Activated CD4-positive, alpha-beta memory T cell treated with anti-CD3 and anti-CD28 coated beads, Interleukin-2, amount 10 ng/mL, durations not matched to agents 7 days and 5 days (primary cell): ENCODE measurements at regions not wholly inside any gene's neighbourhood (a gene's known extent, or its start where the extent isn't known, plus 50 kb on each side); places are given as distances from the start of the nearest gene placed in this dataset.
"Not testable (repeated sequence)": the region's sequence is repeated elsewhere in the genome, so short reads cannot be mapped to it uniquely, and the experiment has no call there.

ENCODE experiments used
- CTCF ChIA-PET: fragments of 350-600 bp; sonication (Branson Sonifier 250); formaldehyde crosslinking; loops from one replicate; lab custom pipeline; 2021; ENCODE audit warnings: antibody characterized with exemption, inconsistent platforms; lab: Charles Lee
- POLR2A ChIA-PET: fragments of 350-600 bp; sonication (Branson Sonifier 250); formaldehyde crosslinking; loops from one replicate; lab custom pipeline; 2021; ENCODE audit warnings: antibody characterized with exemption; lab: Charles Lee
- DNase-seq: peaks from one replicate; pipeline ENCODE4 v3.0.0-alpha.2; 2020
- H3K27ac Mint-ChIP-seq: one replicate; pipeline ENCODE4 v1.8.0; 2021; ENCODE audit warnings: mild to moderate bottlenecking, mixed read lengths
- H3K27me3 Mint-ChIP-seq: one replicate; pipeline ENCODE4 v1.8.0; 2021; ENCODE audit warnings: mixed read lengths
- H3K36me3 Mint-ChIP-seq: one replicate; pipeline ENCODE4 v1.8.0; 2021; ENCODE audit warnings: low read depth, mixed read lengths
- H3K4me1 Mint-ChIP-seq: one replicate; pipeline ENCODE4 v1.8.0; 2021; ENCODE audit warnings: mixed read lengths
- H3K4me3 Mint-ChIP-seq: one replicate; pipeline ENCODE4 v1.8.0; 2021; ENCODE audit warnings: mild to moderate bottlenecking, mixed read lengths
- H3K9me3 Mint-ChIP-seq: one replicate; pipeline ENCODE4 v1.8.0; 2021; ENCODE audit warnings: mixed read lengths

DNA sequence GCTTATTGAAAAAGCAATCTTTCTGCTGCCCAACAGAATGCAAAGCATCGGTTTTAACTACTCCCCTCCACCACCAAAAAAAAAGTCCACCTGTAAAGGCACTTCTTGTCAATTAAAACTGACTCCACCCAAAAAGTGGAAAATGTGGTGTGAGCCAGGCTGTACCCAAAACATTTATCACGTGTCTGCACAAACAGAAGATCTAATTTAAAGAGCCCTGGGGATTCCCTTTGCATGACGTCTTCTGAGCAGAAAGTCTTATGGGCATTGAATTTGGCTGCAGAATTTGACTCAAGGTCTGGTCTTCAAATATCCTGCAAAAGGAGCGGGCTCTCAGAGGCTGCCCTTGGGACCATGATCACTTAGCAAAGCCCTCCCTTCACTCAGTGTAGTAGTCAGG, 358.3 kb upstream of the KLHL29 start:
- ChIA-PET CTCF (no interaction called here), POLR2A (no interaction called here)
- no peaks in the 10 kb centered on the region for H3K36me3 Mint-ChIP-seq
- H3K4me3 Mint-ChIP-seq = no peak overlapping the region
- no peak overlapping the region for H3K27ac Mint-ChIP-seq
- no peaks in the 10 kb centered on the region for H3K9me3 Mint-ChIP-seq
- no peak for DNase-seq
- no peaks in the 10 kb centered on the region for H3K27me3 Mint-ChIP-seq
- H3K4me1 Mint-ChIP-seq = no peaks in the 10 kb centered on the region

DNA sequence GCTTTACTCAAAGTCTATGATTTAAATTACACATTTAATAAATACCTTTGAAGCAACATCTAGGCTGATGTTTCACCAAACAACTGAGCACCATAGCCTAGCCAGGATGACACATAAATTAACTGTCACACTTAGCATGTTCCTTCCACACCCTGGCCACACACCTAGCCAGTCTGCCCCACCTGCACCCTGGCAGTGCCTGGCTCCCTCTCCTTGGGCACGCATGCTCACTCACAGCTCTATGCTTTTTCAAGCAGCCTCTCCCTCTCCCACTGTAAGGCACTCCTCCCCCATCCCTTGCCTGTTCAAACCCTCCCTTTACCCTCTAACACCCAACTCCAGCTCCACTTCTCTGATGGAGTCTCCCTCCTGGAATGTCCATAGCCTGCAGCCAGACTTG, 357.6 kb upstream of the KLHL29 start:
- H3K9me3 Mint-ChIP-seq = no peaks in the 10 kb centered on the region
- POLR2A ChIA-PET = no interaction called here
- CTCF ChIA-PET = no interaction called here
- H3K27me3 Mint-ChIP-seq = no peaks in the 10 kb centered on the region
- H3K4me1 Mint-ChIP-seq = no peaks in the 10 kb centered on the region
- H3K36me3 Mint-ChIP-seq = no peaks in the 10 kb centered on the region
- no peak overlapping the region for H3K27ac Mint-ChIP-seq
- no peak for DNase-seq
- H3K4me3 Mint-ChIP-seq = no peak overlapping the region

DNA sequence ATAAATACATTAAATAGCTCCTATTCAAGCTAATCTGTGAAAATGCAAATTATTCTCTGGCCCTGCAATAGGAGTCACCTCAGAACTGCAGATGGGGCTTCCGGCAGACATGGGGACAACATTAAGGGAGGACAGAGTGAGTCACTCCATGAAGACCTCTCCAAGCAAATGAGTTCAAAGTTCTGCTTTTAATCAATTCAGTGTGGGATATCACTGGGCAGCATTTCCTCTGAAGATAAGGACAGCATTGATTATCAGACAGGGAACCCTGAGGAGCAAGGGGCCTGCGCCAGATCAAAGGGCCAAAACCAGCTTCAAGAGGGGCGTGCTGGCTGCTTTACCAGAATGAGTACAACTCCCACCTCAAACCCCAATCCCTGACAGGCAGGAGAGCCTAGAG, 356.9 kb upstream of the KLHL29 start:
- Mint-ChIP-seq H3K36me3 (no peaks in the 10 kb centered on the region), H3K27me3 (no peaks in the 10 kb centered on the region), H3K9me3 (no peaks in the 10 kb centered on the region), H3K4me3 (no peak overlapping the region), H3K4me1 (no peaks in the 10 kb centered on the region), H3K27ac (no peak overlapping the region)
- DNase-seq = no peak
- CTCF ChIA-PET = no interaction called here
- POLR2A ChIA-PET = no interaction called here

DNA sequence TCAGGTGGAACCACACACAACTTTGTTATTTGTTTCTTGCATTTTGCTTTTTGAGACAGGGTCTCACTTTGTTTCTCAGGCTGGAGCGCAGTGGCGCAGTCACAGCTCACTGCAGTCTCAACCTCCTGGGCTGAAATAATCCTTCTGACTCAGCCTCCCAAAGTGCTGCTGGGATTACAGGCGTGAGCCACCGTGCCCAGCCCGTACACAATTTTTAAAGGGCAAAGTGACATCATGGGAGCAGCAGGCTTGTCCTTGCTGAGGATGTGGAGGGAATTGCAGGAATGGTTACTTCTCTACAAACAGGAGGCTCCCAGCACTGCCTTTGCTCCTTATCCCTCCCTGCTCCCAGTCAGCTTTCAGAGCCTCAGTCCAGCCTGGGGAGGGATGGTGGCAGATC, 355.9 kb upstream of the KLHL29 start:
- ChIA-PET POLR2A (no interaction called here), CTCF (no interaction called here)
- Mint-ChIP-seq H3K36me3 (no peaks in the 10 kb centered on the region), H3K4me1 (no peaks in the 10 kb centered on the region), H3K9me3 (no peaks in the 10 kb centered on the region), H3K4me3 (no peak overlapping the region), H3K27me3 (no peaks in the 10 kb centered on the region), H3K27ac (no peak overlapping the region)
- no peak for DNase-seq

DNA sequence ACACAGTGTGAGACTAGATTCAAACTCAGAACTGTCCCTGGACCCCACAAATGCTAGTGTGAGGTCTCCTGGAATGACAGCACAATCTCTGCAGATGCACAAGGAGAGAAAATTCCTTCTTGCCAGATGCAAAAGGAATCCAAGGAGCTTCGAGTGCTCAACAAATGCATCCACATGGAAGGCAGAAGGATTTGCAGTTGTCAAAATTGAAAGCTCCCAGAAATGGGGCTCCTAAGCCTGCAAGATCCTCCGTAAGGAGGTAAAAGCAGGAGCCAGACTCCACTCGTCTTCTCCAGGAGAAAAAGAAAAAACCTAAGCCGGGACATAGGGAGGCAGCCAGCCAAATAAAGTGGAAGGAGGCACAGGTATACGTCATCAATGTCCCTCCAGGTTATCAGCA, 355.0 kb upstream of the KLHL29 start:
- Mint-ChIP-seq H3K36me3 (no peaks in the 10 kb centered on the region), H3K9me3 (no peaks in the 10 kb centered on the region), H3K27ac (no peak overlapping the region), H3K27me3 (no peaks in the 10 kb centered on the region), H3K4me1 (no peaks in the 10 kb centered on the region), H3K4me3 (no peak overlapping the region)
- POLR2A ChIA-PET = no interaction called here
- CTCF ChIA-PET = no interaction called here
- DNase-seq = no peak

DNA sequence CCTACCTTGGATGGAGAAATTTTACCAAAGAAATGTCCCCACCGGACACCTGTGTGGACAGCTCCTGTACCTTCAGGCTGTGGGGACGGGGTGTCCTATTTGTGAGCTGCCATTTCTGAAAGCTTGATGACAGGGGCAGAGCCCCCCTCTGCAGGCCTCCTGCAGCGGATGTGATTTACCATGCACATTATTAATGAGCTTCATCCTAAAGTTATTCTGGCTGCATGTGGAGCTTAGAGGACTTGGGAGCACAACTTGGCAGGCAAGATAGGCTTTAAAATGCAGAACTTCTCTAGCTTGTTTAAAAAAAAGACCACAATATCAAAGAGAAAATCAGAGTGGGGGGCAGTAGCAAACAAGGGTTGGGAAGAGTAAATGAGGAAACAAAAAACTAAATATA, 350.0 kb upstream of the KLHL29 start:
- H3K4me3 Mint-ChIP-seq = no peak overlapping the region
- CTCF ChIA-PET = no interaction called here
- H3K27me3 Mint-ChIP-seq = no peaks in the 10 kb centered on the region

DNA sequence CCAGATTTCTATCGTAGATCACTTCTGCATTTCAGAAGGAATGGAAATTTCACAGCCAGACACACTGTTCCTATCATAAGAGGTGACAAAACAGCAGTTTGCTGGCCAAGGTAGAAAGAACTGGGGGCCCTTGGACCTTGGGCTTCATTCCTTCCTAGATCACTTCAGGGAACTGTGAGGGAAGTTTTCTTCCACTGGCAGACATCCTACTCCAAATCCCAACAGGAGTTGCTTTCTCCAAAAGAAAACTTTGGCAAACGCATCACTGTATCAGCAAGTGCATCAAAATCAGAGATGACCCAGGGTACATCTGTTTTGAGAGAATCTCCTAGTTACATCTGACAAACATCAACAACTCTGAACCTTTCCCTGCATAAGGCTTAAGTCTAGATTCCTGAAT, 348.4 kb upstream of the KLHL29 start:
- H3K27ac Mint-ChIP-seq = no peak overlapping the region
- ChIA-PET POLR2A (no interaction called here), CTCF (no interaction called here)
- no peak for DNase-seq
- H3K4me3 Mint-ChIP-seq = no peak overlapping the region
- no peaks in the 10 kb centered on the region for H3K4me1 Mint-ChIP-seq
- no peaks in the 10 kb centered on the region for H3K9me3 Mint-ChIP-seq
- H3K36me3 Mint-ChIP-seq = no peaks in the 10 kb centered on the region
- H3K27me3 Mint-ChIP-seq = no peaks in the 10 kb centered on the region

More for the DNA sequence above, 350.0 kb upstream of the KLHL29 start:
- no peaks in the 10 kb centered on the region for H3K4me1 Mint-ChIP-seq
- DNase-seq = no peak
- POLR2A ChIA-PET = no interaction called here
- H3K9me3 Mint-ChIP-seq = no peaks in the 10 kb centered on the region
- H3K36me3 Mint-ChIP-seq = no peaks in the 10 kb centered on the region
- H3K27ac Mint-ChIP-seq = no peak overlapping the region

DNA sequence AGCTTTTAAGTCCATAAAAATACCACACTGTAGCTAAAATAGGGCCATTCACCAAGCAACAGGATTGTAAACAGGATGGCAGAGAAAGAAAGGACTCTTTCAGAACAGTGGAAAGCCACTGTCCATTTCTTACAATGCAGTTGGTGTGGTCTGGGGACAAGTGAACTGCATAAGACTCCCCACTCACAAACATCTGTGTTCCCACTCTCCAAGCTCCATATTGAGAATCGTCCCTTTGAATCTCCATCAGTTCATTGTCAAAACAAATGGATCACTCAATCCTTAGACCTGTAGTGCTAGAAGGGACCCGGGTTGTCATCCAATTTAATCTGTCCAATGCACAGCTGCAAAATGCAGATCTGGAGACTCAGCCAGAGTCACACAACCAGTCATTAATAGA, 347.4 kb upstream of the KLHL29 start:
- Mint-ChIP-seq H3K27me3 (no peaks in the 10 kb centered on the region), H3K9me3 (no peaks in the 10 kb centered on the region), H3K4me1 (no peaks in the 10 kb centered on the region), H3K4me3 (no peak overlapping the region), H3K27ac (no peak overlapping the region), H3K36me3 (no peaks in the 10 kb centered on the region)
- POLR2A ChIA-PET = no interaction called here
- no peak for DNase-seq
- CTCF ChIA-PET = no interaction called here

DNA sequence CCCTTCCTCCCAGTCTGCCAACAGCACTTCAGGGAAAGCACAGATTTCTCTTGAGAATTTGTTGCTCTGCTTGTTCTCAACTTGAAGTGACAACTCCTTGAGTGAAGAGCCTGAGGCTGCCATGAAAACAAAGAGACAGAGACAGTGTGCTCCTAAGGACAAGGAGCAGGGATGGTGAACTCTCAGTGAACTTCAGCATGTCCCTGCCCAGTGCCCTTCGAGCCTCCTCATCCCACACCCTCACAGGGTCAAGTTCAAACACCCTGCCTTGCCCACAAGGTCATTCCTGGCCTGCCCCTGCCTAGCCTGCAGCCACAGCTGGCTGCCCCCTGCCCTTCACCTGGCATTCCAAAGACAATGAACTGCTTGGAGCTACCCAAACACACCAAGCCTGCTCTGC, 343.5 kb upstream of the KLHL29 start:
- H3K27me3 Mint-ChIP-seq = no peaks in the 10 kb centered on the region
- no peaks in the 10 kb centered on the region for H3K36me3 Mint-ChIP-seq
- POLR2A ChIA-PET = no interaction called here
- no peaks in the 10 kb centered on the region for H3K9me3 Mint-ChIP-seq
- no peak overlapping the region for H3K4me3 Mint-ChIP-seq
- CTCF ChIA-PET = no interaction called here
- no peak overlapping the region for H3K27ac Mint-ChIP-seq
- no peak for DNase-seq
- no peaks in the 10 kb centered on the region for H3K4me1 Mint-ChIP-seq

DNA sequence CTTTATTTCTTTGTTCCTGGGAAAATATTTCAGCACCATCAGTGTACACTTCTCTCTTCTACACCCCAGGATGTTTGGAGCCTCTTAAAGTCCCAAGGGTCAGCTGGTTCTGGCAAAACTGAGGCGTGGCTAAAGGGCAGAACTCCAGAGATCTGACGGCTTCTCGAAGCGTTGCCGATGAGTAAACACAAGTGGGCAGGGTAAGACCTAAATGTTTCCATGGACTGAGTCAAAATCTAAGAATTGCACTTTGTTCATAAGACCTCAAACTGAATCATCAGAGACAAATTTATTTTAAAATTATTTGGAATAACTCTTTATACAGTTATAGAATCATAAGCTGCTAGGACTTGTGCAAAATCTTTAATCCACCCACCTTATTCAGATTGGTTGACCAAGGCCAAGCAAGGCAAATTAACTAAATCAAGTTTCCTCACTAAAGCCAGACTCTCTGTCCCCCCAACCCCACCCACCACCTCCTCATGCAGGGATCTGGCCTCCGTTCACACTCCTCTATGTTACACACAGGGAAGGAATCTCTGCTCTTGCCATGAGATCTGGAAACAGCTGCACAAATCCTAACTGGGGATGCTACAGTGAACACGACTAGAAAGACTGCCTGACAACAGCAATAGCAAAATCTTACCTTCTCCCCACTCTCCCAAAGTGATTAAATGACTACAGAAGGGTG, 342.6 kb upstream of the KLHL29 start:
- Mint-ChIP-seq H3K36me3 (no peaks in the 10 kb centered on the region), H3K27ac (no peak overlapping the region), H3K4me3 (no peak overlapping the region), H3K27me3 (no peaks in the 10 kb centered on the region), H3K9me3 (no peaks in the 10 kb centered on the region), H3K4me1 (no peaks in the 10 kb centered on the region)
- ChIA-PET CTCF (no interaction called here), POLR2A (no interaction called here)
- DNase-seq = no peak

DNA sequence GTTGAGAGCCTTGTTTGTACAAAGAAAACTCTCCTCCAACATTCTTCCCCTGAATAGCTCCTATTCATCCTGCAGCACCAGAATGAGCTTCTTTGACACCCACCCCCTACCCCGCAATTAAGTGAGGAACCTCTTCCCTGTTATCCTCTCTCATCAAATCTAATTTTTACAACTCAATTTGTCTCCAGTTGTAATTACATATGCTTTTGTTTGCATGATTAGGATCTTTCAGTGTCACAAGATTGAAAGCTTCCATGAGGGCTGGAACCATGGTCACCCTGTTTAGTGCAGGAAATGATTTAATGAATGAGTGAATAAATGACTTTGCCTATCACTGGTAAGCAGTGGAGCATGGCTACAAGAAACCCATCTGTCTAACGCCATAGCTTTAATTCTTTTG, 334.6 kb upstream of the KLHL29 start:
- CTCF ChIA-PET = interaction anchor here (0.9 kb wide), 1 partner anchor 150 kb away, joined by 3 read pairs; no protein-coding TSS in a partner anchor
- Mint-ChIP-seq H3K4me1 (no peaks in the 10 kb centered on the region), H3K9me3 (no peaks in the 10 kb centered on the region), H3K4me3 (no peak overlapping the region), H3K27ac (no peak overlapping the region), H3K27me3 (no peaks in the 10 kb centered on the region), H3K36me3 (no peaks in the 10 kb centered on the region)
- DNase-seq = no peak
- POLR2A ChIA-PET = no interaction called here

DNA sequence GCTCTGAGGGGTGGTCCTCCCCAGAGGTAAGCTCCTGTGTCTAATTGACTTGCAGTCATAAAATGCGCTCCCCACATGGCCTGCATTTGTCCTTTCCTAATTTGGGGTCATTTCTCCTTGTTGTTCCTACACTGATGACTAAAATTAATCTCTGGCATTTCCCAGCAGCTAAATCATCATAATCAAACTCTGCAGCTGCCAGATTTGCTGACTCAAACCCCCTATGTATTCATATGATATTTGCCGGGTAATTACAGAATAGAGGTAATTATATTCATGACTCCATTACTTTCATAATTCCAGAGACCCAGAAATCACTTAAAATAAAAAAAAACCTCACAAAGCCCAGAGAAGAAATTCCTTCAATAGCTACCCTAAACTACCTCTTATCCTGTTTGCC, 331.4 kb upstream of the KLHL29 start:
- ChIA-PET POLR2A (no interaction called here), CTCF (no interaction called here)
- no peak for DNase-seq
- Mint-ChIP-seq H3K9me3 (no peaks in the 10 kb centered on the region), H3K4me1 (no peaks in the 10 kb centered on the region), H3K36me3 (no peaks in the 10 kb centered on the region), H3K27me3 (no peaks in the 10 kb centered on the region), H3K4me3 (no peak overlapping the region), H3K27ac (no peak overlapping the region)

DNA sequence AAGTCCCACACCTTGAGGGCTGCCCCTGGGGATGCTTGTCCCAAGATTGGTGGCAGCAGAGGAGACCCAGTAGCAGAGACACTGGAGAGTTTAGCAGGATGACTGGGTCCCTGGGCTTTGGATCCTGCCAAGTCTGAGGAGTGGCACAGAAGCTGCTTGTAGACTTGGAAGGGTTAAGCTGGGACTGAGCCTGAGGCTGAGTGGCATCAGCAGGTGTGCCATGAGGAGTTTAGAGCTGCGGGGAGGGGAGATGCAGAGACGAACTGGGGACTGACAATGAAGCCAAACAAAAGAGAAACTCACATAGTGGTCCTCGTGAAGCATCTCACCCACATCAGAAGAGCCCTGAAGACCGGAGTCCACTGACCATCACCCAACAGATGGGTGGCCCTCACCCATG, 329.7 kb upstream of the KLHL29 start:
- POLR2A ChIA-PET = no interaction called here
- no peaks in the 10 kb centered on the region for H3K4me1 Mint-ChIP-seq
- CTCF ChIA-PET = no interaction called here
- DNase-seq = no peak
- no peak overlapping the region for H3K27ac Mint-ChIP-seq
- no peaks in the 10 kb centered on the region for H3K27me3 Mint-ChIP-seq
- H3K36me3 Mint-ChIP-seq = no peaks in the 10 kb centered on the region
- H3K9me3 Mint-ChIP-seq = no peaks in the 10 kb centered on the region
- no peak overlapping the region for H3K4me3 Mint-ChIP-seq

DNA sequence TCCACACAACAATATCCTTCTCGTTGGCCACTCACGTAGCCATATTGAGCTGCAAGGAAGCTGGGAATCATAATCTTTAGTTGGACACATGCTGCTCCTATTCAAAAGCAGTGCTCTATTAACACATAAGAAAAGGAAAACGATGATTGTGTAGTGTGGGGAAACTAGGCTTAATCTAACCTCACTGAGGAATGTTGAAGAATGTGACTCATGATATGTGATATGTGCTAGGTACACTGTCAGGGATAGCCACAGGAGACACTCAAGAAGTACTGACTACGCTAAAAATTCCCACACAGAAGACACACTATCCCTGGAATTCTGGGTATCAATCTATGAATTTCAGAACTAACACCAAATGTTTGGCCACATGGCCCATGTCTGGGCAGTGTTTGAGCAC, 328.1 kb upstream of the KLHL29 start:
- DNase-seq, H3K9me3 Mint-ChIP-seq: not testable (repeated sequence)

More for the DNA sequence above, 328.1 kb upstream of the KLHL29 start:
- H3K4me1 Mint-ChIP-seq, POLR2A ChIA-PET, CTCF ChIA-PET, H3K4me3 Mint-ChIP-seq, H3K27ac Mint-ChIP-seq, H3K36me3 Mint-ChIP-seq, H3K27me3 Mint-ChIP-seq: not testable (repeated sequence)
